ENCODE measurements at regions not wholly inside any gene's neighbourhood (a gene's known extent, or its start where the extent isn't known, plus 50 kb on each side); places are given as distances from the start of the nearest gene placed in this dataset.

GRCh38 chr6:8644306-8644705 is 209.0 kb upstream of the SLC35B3 start:
- Mint-ChIP-seq H3K9me3 (peaks cover 13 to 24% of the 10 kb centered on the region in 2 donors), H3K4me1 (no peaks in the 10 kb centered on the region), H3K4me3 (no peak overlapping the region), H3K27me3 (ENCODE audit: low read depth in 2 of 2) (no peaks in the 10 kb centered on the region), H3K27ac (no peak overlapping the region), H3K36me3 (peaks cover 7% of the 10 kb centered on the region)
- WGBS (ENCODE audit: insufficient coverage) = 88% methylated on average over 6 of the region's 6 CpGs
- Histone ChIP-seq H3K36me3 (ENCODE audit: control insufficient read depth, insufficient read depth, low read length) (no peaks in the 10 kb centered on the region), H3K9me3 (ENCODE audit: control insufficient read depth, insufficient read depth, low read length) (no peaks in the 10 kb centered on the region), H3K27me3 (ENCODE audit: control insufficient read depth, insufficient read depth, low read length) (no peaks in the 10 kb centered on the region), H3K4me1 (ENCODE audit: control insufficient read depth, insufficient read depth, low read length) (no peaks in the 10 kb centered on the region), H3K4me3 (ENCODE audit: low read length) (no peak overlapping the region), H3K27ac (ENCODE audit: low read length) (no peak overlapping the region)
- ATAC-seq = no peak
- TF ChIP-seq, protein P1, sequence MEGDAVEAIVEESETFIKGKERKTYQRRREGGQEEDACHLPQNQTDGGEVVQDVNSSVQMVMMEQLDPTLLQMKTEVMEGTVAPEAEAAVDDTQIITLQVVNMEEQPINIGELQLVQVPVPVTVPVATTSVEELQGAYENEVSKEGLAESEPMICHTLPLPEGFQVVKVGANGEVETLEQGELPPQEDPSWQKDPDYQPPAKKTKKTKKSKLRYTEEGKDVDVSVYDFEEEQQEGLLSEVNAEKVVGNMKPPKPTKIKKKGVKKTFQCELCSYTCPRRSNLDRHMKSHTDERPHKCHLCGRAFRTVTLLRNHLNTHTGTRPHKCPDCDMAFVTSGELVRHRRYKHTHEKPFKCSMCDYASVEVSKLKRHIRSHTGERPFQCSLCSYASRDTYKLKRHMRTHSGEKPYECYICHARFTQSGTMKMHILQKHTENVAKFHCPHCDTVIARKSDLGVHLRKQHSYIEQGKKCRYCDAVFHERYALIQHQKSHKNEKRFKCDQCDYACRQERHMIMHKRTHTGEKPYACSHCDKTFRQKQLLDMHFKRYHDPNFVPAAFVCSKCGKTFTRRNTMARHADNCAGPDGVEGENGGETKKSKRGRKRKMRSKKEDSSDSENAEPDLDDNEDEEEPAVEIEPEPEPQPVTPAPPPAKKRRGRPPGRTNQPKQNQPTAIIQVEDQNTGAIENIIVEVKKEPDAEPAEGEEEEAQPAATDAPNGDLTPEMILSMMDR (IDR thresholded peaks at IDR 0.05) = no peak
- DNase-seq = no peak
- intact Hi-C loops (cut with micrococcal nuclease) = no loop called here

GRCh38 chr6:8642854-8643253 is 207.5 kb upstream of the SLC35B3 start:
- Mint-ChIP-seq H3K4me1 (no peaks in the 10 kb centered on the region), H3K9me3 (peaks cover 11 to 17% of the 10 kb centered on the region in 2 donors), H3K36me3 (peaks cover 9% of the 10 kb centered on the region), H3K4me3 (no peak overlapping the region), H3K27me3 (ENCODE audit: low read depth in 2 of 2) (no peaks in the 10 kb centered on the region), H3K27ac (no peak overlapping the region)
- no peaks in the 10 kb centered on the region for H3K4me1 ChIP-seq (ENCODE audit: control insufficient read depth, insufficient read depth, low read length)
- TF ChIP-seq, protein P1 (IDR thresholded peaks at IDR 0.05) = no peak
- H3K27me3 ChIP-seq (ENCODE audit: control insufficient read depth, insufficient read depth, low read length) = no peaks in the 10 kb centered on the region
- intact Hi-C loops (cut with micrococcal nuclease) = no loop called here
- WGBS (ENCODE audit: insufficient coverage) = 87% methylated on average over 5 of the region's 5 CpGs
- DNase-seq = no peak
- no peak overlapping the region for H3K27ac ChIP-seq (ENCODE audit: low read length)
- ATAC-seq = no peak
- H3K9me3 ChIP-seq (ENCODE audit: control insufficient read depth, insufficient read depth, low read length) = peaks cover 5% of the 10 kb centered on the region
- no peak overlapping the region for H3K4me3 ChIP-seq (ENCODE audit: low read length)
- no peaks in the 10 kb centered on the region for H3K36me3 ChIP-seq (ENCODE audit: control insufficient read depth, insufficient read depth, low read length)

GRCh38 chr6:8642131-8642530 is 206.8 kb upstream of the SLC35B3 start:
- Mint-ChIP-seq H3K27me3 (ENCODE audit: low read depth in 2 of 2) (no peaks in the 10 kb centered on the region), H3K4me1 (no peaks in the 10 kb centered on the region), H3K9me3 (peaks cover 11 to 15% of the 10 kb centered on the region in 2 donors), H3K36me3 (peaks cover 14% of the 10 kb centered on the region), H3K27ac (no peak overlapping the region), H3K4me3 (no peak overlapping the region)
- no peak overlapping the region for H3K27ac ChIP-seq (ENCODE audit: low read length)
- H3K9me3 ChIP-seq (ENCODE audit: control insufficient read depth, insufficient read depth, low read length) = peaks cover 5% of the 10 kb centered on the region
- intact Hi-C loops (cut with micrococcal nuclease) = no loop called here
- no peaks in the 10 kb centered on the region for H3K4me1 ChIP-seq (ENCODE audit: control insufficient read depth, insufficient read depth, low read length)
- WGBS (ENCODE audit: insufficient coverage) = 93% methylated on average over 3 of the region's 3 CpGs
- DNase-seq (no peak), ATAC-seq (no peak)
- no peaks in the 10 kb centered on the region for H3K27me3 ChIP-seq (ENCODE audit: control insufficient read depth, insufficient read depth, low read length)
- TF ChIP-seq, protein P1 (IDR thresholded peaks at IDR 0.05) = no peak
- H3K4me3 ChIP-seq (ENCODE audit: low read length) = no peak overlapping the region
- H3K36me3 ChIP-seq (ENCODE audit: control insufficient read depth, insufficient read depth, low read length) = no peaks in the 10 kb centered on the region

- H3K27ac ChIP-seq (ENCODE audit: low read length) = no peak overlapping the region
- peaks cover 5% of the 10 kb centered on the region for H3K9me3 ChIP-seq (ENCODE audit: control insufficient read depth, insufficient read depth, low read length)
- H3K9me3 Mint-ChIP-seq = peaks cover 11 to 17% of the 10 kb centered on the region in 2 donors
- 76% methylated on average over 2 of the region's 3 CpGs for WGBS (ENCODE audit: insufficient coverage)
- no peak overlapping the region for H3K27ac Mint-ChIP-seq
- H3K4me1 Mint-ChIP-seq = no peaks in the 10 kb centered on the region
- no peak overlapping the region for H3K4me3 Mint-ChIP-seq
- H3K36me3 Mint-ChIP-seq = peaks cover 14% of the 10 kb centered on the region
- no peaks in the 10 kb centered on the region for H3K4me1 ChIP-seq (ENCODE audit: control insufficient read depth, insufficient read depth, low read length)
- ATAC-seq (no peak), DNase-seq (no peak)
- intact Hi-C loops (cut with micrococcal nuclease) = no loop called here
- H3K4me3 ChIP-seq (ENCODE audit: low read length) = no peak overlapping the region
- no peaks in the 10 kb centered on the region for H3K36me3 ChIP-seq (ENCODE audit: control insufficient read depth, insufficient read depth, low read length)
- TF ChIP-seq, protein P1 (IDR thresholded peaks at IDR 0.05) = no peak
- H3K27me3 Mint-ChIP-seq (ENCODE audit: low read depth in 2 of 2) = no peaks in the 10 kb centered on the region
- H3K27me3 ChIP-seq (ENCODE audit: control insufficient read depth, insufficient read depth, low read length) = no peaks in the 10 kb centered on the region
Observed at GRCh38 chr6:8639928-8640649, 204.7 kb upstream of the SLC35B3 start.

Measured in natural killer cell (primary cell).